DND-41 (cell line): ENCODE measurements at regions not wholly inside any gene's neighbourhood (a gene's known extent, or its start where the extent isn't known, plus 50 kb on each side); places are given as distances from the start of the nearest gene placed in this dataset.

Source experiments
- EZH2 ChIP-seq: IDR thresholded peaks from 3 replicates; pipeline ENCODE4 v1.6.1; 2012; ENCODE audit warnings: borderline replicate concordance, low read depth, mild to moderate bottlenecking, moderate library complexity, low read length, inconsistent platforms; ENCODE audit not compliant: severe bottlenecking
- TF ChIP-seq, protein P1 (sequence below): IDR thresholded peaks from 2 replicates; pipeline ENCODE4 v1.5.1; 2012; ENCODE audit warnings: borderline replicate concordance, low read length, moderate library complexity, mild to moderate bottlenecking; ENCODE audit not compliant: poor library complexity, severe bottlenecking; ENCODE audit errors: extremely low read depth

DNA sequence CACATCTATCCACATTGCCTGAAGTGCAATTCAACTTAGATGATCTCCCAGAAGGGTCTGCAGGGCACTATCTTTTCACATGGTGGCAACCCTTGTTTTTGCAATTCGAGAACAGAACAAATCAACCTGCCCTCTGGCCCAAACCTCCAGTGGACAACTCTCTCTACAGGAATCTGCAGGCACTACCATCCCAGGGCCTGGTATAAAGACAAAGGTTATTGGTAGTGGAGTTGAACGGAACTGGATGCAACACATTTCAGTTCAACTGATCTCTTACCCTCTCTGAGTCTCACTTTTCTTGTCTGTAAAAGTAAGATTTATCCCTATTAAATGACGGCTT, 153.2 kb upstream of the EGFLAM start:
- TF ChIP-seq, protein P1, sequence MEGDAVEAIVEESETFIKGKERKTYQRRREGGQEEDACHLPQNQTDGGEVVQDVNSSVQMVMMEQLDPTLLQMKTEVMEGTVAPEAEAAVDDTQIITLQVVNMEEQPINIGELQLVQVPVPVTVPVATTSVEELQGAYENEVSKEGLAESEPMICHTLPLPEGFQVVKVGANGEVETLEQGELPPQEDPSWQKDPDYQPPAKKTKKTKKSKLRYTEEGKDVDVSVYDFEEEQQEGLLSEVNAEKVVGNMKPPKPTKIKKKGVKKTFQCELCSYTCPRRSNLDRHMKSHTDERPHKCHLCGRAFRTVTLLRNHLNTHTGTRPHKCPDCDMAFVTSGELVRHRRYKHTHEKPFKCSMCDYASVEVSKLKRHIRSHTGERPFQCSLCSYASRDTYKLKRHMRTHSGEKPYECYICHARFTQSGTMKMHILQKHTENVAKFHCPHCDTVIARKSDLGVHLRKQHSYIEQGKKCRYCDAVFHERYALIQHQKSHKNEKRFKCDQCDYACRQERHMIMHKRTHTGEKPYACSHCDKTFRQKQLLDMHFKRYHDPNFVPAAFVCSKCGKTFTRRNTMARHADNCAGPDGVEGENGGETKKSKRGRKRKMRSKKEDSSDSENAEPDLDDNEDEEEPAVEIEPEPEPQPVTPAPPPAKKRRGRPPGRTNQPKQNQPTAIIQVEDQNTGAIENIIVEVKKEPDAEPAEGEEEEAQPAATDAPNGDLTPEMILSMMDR, result no peak
- TF ChIP-seq EZH2, result no peak
